ENCODE measurements at regions not wholly inside any gene's neighbourhood (a gene's known extent, or its start where the extent isn't known, plus 50 kb on each side); places are given as distances from the start of the nearest gene placed in this dataset.

DNA sequence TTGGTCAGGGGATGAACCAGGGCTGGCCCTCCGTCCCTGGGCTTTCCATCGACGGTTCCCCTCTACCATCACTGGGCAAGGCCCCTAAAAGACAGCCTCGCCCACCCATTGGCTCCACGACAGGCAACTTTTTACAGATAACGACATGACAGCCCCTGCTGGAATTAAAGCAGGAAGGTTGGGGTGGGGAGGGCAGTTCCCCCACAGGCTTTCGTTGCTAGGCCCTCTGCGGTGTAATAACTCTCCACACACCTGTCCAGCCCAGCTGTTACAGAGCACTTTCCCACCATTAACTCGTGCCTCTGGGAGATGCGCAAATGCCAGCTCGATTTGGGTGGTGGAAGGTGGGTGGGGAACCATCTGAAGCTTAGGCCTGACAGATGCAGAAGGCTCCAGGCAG lies 264.2 kb upstream of the TLE3 start:
- in situ Hi-C loops (cut with HindIII; ENCODE audit: low pct_unique_long_range_greater_than_20kb, low sequenced_read_pairs) = no loop called here
- no peak for TF ChIP-seq JUND (IDR thresholded peaks at IDR 0.05; ENCODE audit: low read depth)

DNA sequence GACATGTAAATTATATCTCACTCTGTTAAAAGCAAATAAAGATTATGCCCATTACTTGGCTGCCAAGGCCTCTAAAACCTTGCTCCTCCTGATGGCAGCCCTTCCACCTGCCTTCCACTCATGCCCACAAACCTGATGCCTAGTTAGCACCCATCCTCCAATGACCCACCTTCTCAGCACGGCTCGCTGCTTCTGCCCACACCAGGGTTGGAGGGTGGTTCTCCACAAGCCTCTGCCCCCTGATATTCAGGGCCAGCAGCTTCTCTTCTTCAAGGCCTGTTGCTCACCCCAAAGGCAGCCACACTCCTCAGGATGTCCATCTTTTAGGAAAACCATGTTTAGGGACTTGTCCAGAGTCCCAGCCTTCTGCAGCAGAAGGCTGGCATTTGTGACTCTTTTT lies 263.4 kb upstream of the TLE3 start:
- TF ChIP-seq JUND (IDR thresholded peaks at IDR 0.05; ENCODE audit: low read depth) = no peak
- in situ Hi-C loops (cut with HindIII; ENCODE audit: low pct_unique_long_range_greater_than_20kb, low sequenced_read_pairs) = no loop called here
- DNase-seq (ENCODE audit: low read depth in 1 of 2, low spot score in 1 of 2) = no peak

More for the DNA sequence above, 264.2 kb upstream of the TLE3 start:
- no peak for DNase-seq (ENCODE audit: low read depth in 1 of 2, low spot score in 1 of 2)

GRCh38 chr15:70358871-70359647 lies 261.3 kb upstream of the TLE3 start:
- TF ChIP-seq JUND (IDR thresholded peaks at IDR 0.05; ENCODE audit: low read depth) = no peak
- no peak for DNase-seq (ENCODE audit: low read depth in 1 of 2, low spot score in 1 of 2)
- in situ Hi-C loops (cut with HindIII; ENCODE audit: low pct_unique_long_range_greater_than_20kb, low sequenced_read_pairs) = no loop called here

DNA sequence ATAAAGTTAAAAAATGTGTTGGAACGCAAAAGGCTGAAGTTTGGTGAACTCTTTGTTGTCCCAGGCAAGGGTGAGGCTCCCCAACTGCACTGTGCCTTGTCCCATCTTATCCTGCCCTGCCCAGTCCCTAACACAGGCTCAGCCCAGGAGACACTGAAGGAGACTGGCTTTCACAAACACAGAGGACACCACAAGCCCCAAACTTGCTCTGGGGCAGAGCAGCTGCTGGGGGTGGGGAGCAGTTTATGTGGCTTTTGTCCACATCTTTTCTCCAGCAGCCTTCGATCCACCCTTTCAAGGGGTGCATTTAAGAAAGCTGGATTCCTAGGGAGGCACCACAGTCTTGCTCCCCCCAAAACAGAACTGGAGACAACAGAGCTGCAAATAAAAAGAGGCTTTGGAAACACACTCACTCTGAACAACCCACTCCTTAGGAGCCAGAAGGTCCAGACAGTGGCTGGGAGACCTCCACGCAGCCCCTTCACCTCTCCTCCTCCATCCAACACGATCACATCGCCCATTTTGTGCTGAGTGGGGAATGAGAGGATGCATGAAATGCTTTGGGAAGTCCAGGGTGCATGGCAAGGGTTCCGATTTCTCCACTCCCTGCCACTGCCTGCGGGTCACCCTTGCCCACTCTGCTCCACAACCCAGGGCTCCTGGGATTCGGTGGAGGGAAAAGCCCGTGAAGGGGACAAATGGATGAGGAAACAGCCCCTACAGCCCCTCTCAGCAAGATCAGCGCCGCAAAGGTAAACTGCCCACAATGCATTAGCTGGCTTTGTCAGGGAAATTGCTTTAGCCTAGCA lies 260.5 kb upstream of the TLE3 start:
- in situ Hi-C loops (cut with HindIII; ENCODE audit: low pct_unique_long_range_greater_than_20kb, low sequenced_read_pairs) = no loop called here
- DNase-seq (ENCODE audit: low read depth in 1 of 2, low spot score in 1 of 2) = no peak
- TF ChIP-seq JUND (IDR thresholded peaks at IDR 0.05; ENCODE audit: low read depth) = no peak

- TF ChIP-seq JUND (IDR thresholded peaks at IDR 0.05; ENCODE audit: low read depth) = no peak
- no peak for DNase-seq (ENCODE audit: low read depth in 1 of 2, low spot score in 1 of 2)
- in situ Hi-C loops (cut with HindIII; ENCODE audit: low pct_unique_long_range_greater_than_20kb, low sequenced_read_pairs) = no loop called here
These were observed 259.7 kb upstream of the TLE3 start for GRCh38 chr15:70357453-70357852.

DNA sequence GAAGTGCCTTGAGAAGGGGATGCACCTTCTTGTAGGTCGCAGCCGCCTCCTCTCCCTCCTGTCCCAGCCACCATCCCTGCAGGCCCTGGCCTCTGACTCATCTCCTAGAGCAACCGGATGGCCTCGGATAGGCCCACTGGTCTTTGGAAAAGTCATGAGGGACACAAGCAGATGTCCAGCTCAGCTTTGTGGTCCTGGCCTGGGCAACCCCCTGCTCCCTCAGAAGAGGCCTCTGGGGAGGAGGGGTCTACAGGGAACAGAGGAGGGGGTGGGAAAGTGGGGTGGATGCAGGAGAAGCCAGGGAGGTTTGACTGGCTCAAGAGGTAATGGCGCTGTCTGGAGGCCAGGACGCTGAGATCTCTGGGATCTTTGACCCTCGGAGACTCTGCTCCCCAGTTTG lies 259.2 kb upstream of the TLE3 start:
- TF ChIP-seq JUND (IDR thresholded peaks at IDR 0.05; ENCODE audit: low read depth) = no peak
- in situ Hi-C loops (cut with HindIII; ENCODE audit: low pct_unique_long_range_greater_than_20kb, low sequenced_read_pairs) = no loop called here
- DNase-seq (ENCODE audit: low read depth in 1 of 2, low spot score in 1 of 2) = no peak

GRCh38 chr15:70356062-70356860 lies 258.5 kb upstream of the TLE3 start:
- no peak for DNase-seq (ENCODE audit: low read depth in 1 of 2, low spot score in 1 of 2)
- in situ Hi-C loops (cut with HindIII; ENCODE audit: low pct_unique_long_range_greater_than_20kb, low sequenced_read_pairs) = no loop called here
- no peak for TF ChIP-seq JUND (IDR thresholded peaks at IDR 0.05; ENCODE audit: low read depth)

DNA sequence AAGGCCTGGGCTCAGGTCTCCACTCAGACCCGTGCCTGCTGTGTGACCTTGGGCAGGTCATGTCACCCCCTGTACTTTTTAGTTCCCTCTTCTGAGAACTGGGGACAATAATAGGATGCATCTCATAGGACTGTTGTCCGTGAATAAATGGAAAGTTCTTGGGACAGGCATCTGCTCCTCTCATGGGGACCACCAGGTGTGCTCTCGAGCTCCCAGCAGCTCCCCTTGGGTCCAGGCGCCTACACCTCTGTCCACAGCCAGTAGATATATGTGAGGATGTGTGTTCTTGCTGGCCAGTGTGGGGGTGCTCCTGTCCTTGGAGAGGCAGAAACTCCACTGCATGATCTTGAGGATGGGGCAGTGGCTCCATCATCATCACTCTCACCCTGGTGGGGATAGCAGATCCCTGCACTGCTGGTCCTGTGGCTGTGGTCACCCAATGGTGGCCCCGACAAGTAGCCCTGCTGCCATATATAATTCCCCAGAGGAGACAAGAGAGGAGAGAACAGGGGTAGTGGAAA lies 257.6 kb upstream of the TLE3 start:
- in situ Hi-C loops (cut with HindIII; ENCODE audit: low pct_unique_long_range_greater_than_20kb, low sequenced_read_pairs) = no loop called here
- no peak for DNase-seq (ENCODE audit: low read depth in 1 of 2, low spot score in 1 of 2)
- TF ChIP-seq JUND (IDR thresholded peaks at IDR 0.05; ENCODE audit: low read depth) = no peak

DNA sequence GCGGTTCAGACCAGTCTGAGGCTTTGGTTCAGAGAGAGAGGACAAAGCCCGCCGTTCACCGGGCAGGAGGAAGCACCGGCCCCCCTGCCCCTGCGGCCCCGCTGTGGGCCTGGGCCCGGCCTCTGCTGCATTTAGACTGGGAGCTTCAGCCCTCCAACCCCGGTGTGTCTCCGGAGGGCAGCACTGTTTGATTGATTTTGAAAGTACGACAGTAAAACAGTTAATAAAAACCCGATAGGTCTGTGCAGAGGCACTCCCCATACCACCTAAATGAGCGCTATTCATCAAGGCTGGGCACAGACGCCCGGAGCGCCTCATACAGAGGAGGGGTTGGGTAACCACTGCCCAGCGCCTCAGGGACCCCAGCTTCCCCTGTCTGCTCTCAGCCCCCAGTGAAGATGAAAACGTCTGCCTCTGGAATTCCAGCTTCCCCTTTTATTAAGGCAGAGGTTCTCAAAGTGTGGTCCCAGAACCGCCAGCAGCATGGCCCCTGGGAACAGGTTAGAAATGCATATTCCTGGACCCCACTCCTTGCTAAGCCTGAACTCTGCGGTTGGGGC lies 256.7 kb upstream of the TLE3 start:
- TF ChIP-seq JUND (IDR thresholded peaks at IDR 0.05; ENCODE audit: low read depth) = no peak
- no peak for DNase-seq (ENCODE audit: low read depth in 1 of 2, low spot score in 1 of 2)
- in situ Hi-C loops (cut with HindIII; ENCODE audit: low pct_unique_long_range_greater_than_20kb, low sequenced_read_pairs) = no loop called here

DNA sequence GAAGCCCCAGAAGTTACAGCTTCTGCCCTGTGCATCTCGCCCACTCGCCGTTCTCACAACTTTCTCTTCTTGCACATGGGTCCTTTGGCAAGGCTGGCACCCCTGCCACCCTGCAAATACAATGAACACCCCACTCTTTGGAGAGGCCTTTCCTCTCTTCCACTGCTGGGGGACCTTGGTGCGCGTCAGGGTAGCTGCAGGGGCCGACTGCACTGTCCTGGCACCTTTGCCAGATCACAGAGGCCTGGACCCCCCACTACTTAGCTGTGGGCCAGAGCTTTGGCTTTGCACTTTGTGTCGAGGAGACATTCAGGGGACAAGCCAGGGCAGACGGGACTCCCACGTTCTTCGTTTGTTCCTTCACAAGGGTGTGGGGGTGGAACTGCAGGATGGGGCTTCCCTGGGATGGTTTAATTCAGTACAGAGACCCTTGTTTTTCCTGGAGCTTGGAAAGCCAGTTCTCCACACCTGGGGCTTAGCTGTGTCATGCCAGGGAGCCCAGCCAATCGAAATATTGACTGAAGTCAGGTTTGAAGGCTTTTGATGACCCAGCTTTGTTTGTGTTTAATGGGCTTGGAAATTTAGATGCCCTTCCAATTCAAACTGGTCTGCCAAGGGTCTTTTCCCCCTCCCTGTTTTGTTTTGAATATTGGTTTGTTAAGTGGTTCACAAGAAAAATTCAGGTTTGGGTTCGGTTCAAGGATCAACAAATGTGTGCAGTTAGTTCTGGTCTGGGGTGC lies 256.1 kb upstream of the TLE3 start:
- TF ChIP-seq JUND (IDR thresholded peaks at IDR 0.05; ENCODE audit: low read depth) = no peak

GRCh38 chr15:70351941-70352774 lies 254.4 kb upstream of the TLE3 start:
- in situ Hi-C loops (cut with HindIII; ENCODE audit: low pct_unique_long_range_greater_than_20kb, low sequenced_read_pairs) = no loop called here
- no peak for DNase-seq (ENCODE audit: low read depth in 1 of 2, low spot score in 1 of 2)
- no peak for TF ChIP-seq JUND (IDR thresholded peaks at IDR 0.05; ENCODE audit: low read depth)

More for the DNA sequence above, 256.1 kb upstream of the TLE3 start:
- peak in 1 of 2 experiments; percentile 34 for DNase-seq (ENCODE audit: low read depth in 1 of 2, low spot score in 1 of 2)
- in situ Hi-C loops (cut with HindIII; ENCODE audit: low pct_unique_long_range_greater_than_20kb, low sequenced_read_pairs) = no loop called here
